Fibroblast of pulmonary artery (primary cell): ENCODE measurements at regions not wholly inside any gene's neighbourhood (a gene's known extent, or its start where the extent isn't known, plus 50 kb on each side); places are given as distances from the start of the nearest gene placed in this dataset.
"Not testable (repeated sequence)": the region's sequence is repeated elsewhere in the genome, so short reads cannot be mapped to it uniquely, and the experiment has no call there.

Experiments
- DNase-seq: peaks from one replicate; pipeline ENCODE4 v3.0.0-alpha.2; 2010; ENCODE audit warnings: low read depth
- H3K4me3 ChIP-seq: replicated peaks from 2 replicates; pipeline ENCODE4 v1.5.1; 2011; ENCODE audit warnings: low read depth, mild to moderate bottlenecking, control low read depth, low read length, moderate library complexity
- TF ChIP-seq, protein P1 (sequence below): IDR thresholded peaks from 2 replicates; pipeline ENCODE4 v1.5.1; 2011; ENCODE audit warnings: mild to moderate bottlenecking, control low read depth, low read length, inconsistent platforms; ENCODE audit errors: missing control alignments

DNA sequence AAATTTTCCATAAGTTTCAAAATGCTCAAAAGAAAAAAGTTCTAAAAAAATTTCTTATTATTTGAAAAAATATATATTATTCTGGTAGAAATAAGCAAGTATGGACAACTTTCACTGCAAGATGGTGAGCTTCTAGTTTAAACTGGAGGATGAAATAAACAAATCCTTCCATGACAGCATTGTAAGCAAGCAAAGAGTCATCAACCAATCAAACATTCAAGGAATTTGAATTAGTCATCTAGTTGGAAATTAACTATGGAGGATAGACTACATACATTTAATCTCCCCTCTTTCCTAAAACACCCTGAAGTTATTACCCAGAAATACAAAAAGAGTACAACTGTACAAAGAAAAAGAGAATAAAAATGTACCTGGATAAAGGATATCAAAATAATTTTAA lies 51.0 kb upstream of the IRX5 start:
- H3K4me3 ChIP-seq: no peak overlapping the region
- DNase-seq: no peak

DNA sequence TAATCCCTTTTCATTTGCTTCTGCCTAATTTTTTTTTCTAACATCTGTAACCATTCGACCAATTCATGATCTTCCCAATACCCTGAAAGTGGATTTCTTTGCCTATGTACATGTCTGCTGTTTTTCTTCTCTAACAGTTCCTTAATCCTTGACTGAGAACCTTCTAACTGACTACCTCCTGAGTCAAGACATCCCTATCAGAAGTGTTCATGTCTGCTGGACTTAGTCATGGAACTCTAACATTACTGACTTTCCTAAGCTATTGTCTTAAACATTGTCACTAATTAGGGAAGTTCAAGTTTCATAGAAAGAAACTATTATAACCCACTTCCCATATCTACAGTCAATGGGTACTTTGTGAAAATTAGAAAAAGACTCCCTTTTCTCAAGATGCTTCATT lies 52.4 kb upstream of the IRX5 start:
- TF ChIP-seq, protein P1, sequence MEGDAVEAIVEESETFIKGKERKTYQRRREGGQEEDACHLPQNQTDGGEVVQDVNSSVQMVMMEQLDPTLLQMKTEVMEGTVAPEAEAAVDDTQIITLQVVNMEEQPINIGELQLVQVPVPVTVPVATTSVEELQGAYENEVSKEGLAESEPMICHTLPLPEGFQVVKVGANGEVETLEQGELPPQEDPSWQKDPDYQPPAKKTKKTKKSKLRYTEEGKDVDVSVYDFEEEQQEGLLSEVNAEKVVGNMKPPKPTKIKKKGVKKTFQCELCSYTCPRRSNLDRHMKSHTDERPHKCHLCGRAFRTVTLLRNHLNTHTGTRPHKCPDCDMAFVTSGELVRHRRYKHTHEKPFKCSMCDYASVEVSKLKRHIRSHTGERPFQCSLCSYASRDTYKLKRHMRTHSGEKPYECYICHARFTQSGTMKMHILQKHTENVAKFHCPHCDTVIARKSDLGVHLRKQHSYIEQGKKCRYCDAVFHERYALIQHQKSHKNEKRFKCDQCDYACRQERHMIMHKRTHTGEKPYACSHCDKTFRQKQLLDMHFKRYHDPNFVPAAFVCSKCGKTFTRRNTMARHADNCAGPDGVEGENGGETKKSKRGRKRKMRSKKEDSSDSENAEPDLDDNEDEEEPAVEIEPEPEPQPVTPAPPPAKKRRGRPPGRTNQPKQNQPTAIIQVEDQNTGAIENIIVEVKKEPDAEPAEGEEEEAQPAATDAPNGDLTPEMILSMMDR: no peak
- no peak overlapping the region for H3K4me3 ChIP-seq
- no peak for DNase-seq

More for the DNA sequence above, 51.0 kb upstream of the IRX5 start:
- TF ChIP-seq, protein P1: no peak

DNA sequence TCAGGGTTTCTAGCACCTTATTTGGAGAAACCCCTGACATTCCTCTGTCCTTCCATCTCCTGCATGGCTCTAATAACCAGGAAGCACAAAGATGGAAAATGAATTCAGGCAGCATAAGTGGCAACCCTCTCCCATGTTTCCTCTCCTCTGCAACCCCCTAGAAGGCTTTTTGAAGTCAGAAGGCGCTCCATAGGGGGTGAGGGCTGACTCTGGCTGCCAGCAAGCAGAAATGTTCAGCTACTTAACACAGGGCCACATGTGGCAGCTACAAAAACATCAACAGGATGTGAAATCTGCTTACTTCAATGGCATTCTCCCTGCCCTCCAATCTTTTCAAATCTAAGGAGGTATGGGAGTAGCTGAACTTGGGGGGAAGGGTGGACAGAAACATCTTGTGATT lies 55.2 kb upstream of the IRX5 start:
- H3K4me3 ChIP-seq: no peak overlapping the region
- TF ChIP-seq, protein P1: no peak
- no peak for DNase-seq

DNA sequence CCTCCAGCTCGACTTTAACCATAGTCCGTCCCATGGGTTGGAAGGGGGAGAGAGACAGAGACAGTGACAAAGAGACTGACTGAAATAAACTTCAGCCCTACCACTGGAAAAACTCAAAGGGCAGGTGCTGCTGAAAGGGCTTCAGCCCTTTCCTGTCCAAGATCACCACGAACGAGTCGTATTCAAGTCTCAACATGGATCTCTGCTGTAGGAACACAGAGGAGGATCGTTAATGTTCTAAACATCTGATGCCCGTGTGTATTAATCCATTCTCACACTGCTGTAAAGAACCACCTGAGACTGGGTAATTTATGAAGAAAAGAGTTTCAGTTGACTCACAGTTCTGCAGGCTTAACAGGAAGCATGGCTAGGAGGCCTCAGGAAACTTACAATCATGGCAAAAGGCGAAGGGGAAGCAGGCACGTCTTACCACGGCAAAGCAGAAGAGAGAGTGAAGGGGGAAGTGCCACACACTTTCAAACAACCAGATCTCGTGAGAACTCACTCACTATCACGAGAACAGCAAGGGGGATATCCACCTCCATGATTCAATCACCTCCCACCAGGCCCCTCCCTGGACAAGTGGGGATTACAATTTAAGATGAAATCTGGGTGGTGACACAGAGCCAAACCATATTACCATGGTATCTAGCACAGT lies 56.8 kb upstream of the IRX5 start:
- H3K4me3 ChIP-seq, DNase-seq: not testable (repeated sequence)

DNA sequence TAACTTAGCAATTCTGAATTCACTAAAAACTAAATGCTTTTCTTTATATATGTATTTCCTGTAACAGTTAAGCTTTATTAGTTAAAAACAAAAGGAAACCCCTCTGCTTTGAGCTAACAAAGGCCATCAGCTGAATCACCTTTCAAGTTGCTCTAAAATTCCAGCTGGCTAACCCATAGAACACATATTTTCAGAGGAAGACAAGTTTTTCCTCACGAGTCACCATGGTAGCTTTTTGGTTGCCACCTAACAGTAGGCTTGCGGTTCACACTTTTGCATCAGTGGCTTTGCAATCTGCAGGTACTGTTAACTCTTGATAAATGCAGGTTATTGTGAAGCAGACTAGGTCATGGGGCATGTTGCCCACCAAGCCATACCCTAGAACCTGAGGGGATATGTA lies 57.6 kb upstream of the IRX5 start:
- no peak for DNase-seq
- TF ChIP-seq, protein P1: no peak
- H3K4me3 ChIP-seq: no peak overlapping the region

DNA sequence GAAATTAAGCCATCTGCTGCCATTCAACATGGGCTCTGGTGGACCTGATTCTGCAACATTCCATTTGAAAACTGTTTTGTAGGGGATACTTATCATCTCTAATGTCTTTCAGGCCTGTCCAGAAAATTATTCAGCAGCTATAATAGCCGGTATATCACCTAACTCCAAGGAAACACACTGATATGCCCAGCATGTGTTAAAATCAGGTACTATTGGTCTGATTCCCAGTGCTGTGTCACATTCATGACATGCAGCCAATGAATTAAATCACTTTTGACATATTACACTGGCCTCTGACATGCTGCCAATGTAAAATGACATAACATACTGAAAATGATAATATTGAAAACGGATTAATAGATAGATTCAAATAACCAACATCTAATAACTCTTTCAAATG lies 60.5 kb upstream of the IRX5 start:
- DNase-seq: no peak
- H3K4me3 ChIP-seq: no peak overlapping the region
- TF ChIP-seq, protein P1: no peak

DNA sequence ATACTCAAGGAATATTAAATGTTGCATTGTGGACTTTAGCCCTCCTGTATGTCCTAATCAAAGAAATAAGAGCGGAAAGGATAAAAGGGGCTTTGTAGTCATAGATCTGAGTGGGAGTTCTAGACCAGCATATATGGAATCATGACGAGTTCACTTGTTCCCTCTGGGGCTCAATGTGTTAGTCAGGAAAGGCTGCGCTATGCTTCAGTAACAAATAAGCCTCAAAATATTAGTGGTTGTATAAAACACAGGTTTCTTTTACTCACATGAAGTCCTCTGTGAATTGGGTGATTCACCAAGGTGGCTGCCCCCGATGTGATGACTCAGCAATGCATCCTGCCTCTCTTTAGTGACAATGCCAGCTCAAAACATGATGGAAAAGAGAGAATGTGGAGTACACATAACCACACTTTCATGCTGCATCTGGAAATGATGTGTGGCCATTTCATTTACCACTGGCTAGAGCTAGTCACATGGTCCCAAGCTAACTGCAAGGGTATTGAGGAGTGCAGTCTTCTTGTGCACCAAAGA lies 63.3 kb upstream of the IRX5 start:
- TF ChIP-seq, protein P1: no peak
- H3K4me3 ChIP-seq: no peak overlapping the region
- DNase-seq: no peak
